Osteoblast (primary cell): ENCODE measurements at regions not wholly inside any gene's neighbourhood (a gene's known extent, or its start where the extent isn't known, plus 50 kb on each side); places are given as distances from the start of the nearest gene placed in this dataset.

Experiments
- DNase-seq: peaks from one replicate; pipeline ENCODE4 v3.0.0; 2011; ENCODE audit warnings: low spot score, mixed read lengths; ENCODE audit not compliant: insufficient read length; ENCODE audit errors: missing footprints
- H2AFZ ChIP-seq: 2 replicates; pipeline ENCODE4 v1.6.0; 2011; ENCODE audit warnings: mild to moderate bottlenecking, low read length
- H3K27ac ChIP-seq: 2 replicates; pipeline ENCODE4 v1.5.1; 2011; ENCODE audit warnings: mild to moderate bottlenecking, low read depth, low read length, moderate library complexity
- H3K27me3 ChIP-seq: 2 replicates; pipeline ENCODE4 v1.6.0; 2012; ENCODE audit warnings: mild to moderate bottlenecking, control low read depth, inconsistent platforms, low read length, moderate library complexity; ENCODE audit not compliant: insufficient read depth
- H3K36me3 ChIP-seq: 2 replicates; pipeline ENCODE4 v1.5.1; 2011; ENCODE audit warnings: mild to moderate bottlenecking, low read length, control low read depth, moderate library complexity; ENCODE audit not compliant: insufficient read depth
- H3K4me1 ChIP-seq: 2 replicates; pipeline ENCODE4 v1.5.1; 2011; ENCODE audit warnings: mild to moderate bottlenecking, low read length, control low read depth, moderate library complexity; ENCODE audit not compliant: insufficient read depth
- H3K4me2 ChIP-seq: 2 replicates; pipeline ENCODE4 v1.6.0; 2011; ENCODE audit warnings: mild to moderate bottlenecking, low read length; ENCODE audit not compliant: insufficient read depth
- H3K4me3 ChIP-seq: fragments of 200-600 bp; sonication (generic); 3 replicates; pipeline ENCODE4 v1.5.1; 2012; ENCODE audit warnings: mild to moderate bottlenecking, low read length, inconsistent platforms; ENCODE audit not compliant: insufficient read depth
- H3K79me2 ChIP-seq: 2 replicates; pipeline ENCODE4 v1.6.0; 2012; ENCODE audit warnings: mild to moderate bottlenecking, low read length, control low read depth, inconsistent platforms; ENCODE audit not compliant: insufficient read depth
- H3K9me3 ChIP-seq: 2 replicates; pipeline ENCODE4 v1.5.1; 2011; ENCODE audit warnings: low read depth, low read length, control low read depth
- H4K20me1 ChIP-seq: 2 replicates; pipeline ENCODE4 v1.6.0; 2012; ENCODE audit warnings: mild to moderate bottlenecking, low read length, control low read depth; ENCODE audit not compliant: insufficient read depth
- CTCF ChIP-seq: IDR thresholded peaks from 2 replicates; pipeline ENCODE4 v1.5.1; 2011; ENCODE audit warnings: mild to moderate bottlenecking, low read depth, low read length, moderate library complexity; ENCODE audit errors: extremely low read depth

GRCh38 chr5:68708842-68709170 lies 385.0 kb upstream of the SLC30A5 start:
- no peak for DNase-seq
- H3K4me3 ChIP-seq: no peak overlapping the region
- H3K27me3 ChIP-seq: no peaks in the 10 kb centered on the region
- H3K4me1 ChIP-seq: no peaks in the 10 kb centered on the region
- H4K20me1 ChIP-seq: no peaks in the 10 kb centered on the region
- H3K4me2 ChIP-seq: no peak overlapping the region
- TF ChIP-seq CTCF: no peak
- H3K9me3 ChIP-seq: no peaks in the 10 kb centered on the region
- no peak overlapping the region for H2AFZ ChIP-seq
- H3K36me3 ChIP-seq: no peaks in the 10 kb centered on the region
- H3K27ac ChIP-seq: no peak overlapping the region
- no peaks in the 10 kb centered on the region for H3K79me2 ChIP-seq

GRCh38 chr5:68709239-68709638 lies 384.6 kb upstream of the SLC30A5 start:
- no peak for TF ChIP-seq CTCF
- no peak for DNase-seq
- H2AFZ ChIP-seq: no peak overlapping the region

GRCh38 chr5:68710514-68710913 lies 383.3 kb upstream of the SLC30A5 start:
- H3K4me1 ChIP-seq: no peaks in the 10 kb centered on the region
- H3K4me3 ChIP-seq: no peak overlapping the region
- H4K20me1 ChIP-seq: no peaks in the 10 kb centered on the region
- H3K27ac ChIP-seq: no peak overlapping the region
- H3K4me2 ChIP-seq: no peak overlapping the region
- no peaks in the 10 kb centered on the region for H3K27me3 ChIP-seq
- no peaks in the 10 kb centered on the region for H3K36me3 ChIP-seq
- TF ChIP-seq CTCF: no peak
- no peak overlapping the region for H2AFZ ChIP-seq
- DNase-seq: no peak
- no peaks in the 10 kb centered on the region for H3K9me3 ChIP-seq
- H3K79me2 ChIP-seq: no peaks in the 10 kb centered on the region

More at GRCh38 chr5:68709239-68709638, 384.6 kb upstream of the SLC30A5 start:
- Histone ChIP-seq H3K4me2 (no peak overlapping the region), H3K9me3 (no peaks in the 10 kb centered on the region), H3K4me3 (no peak overlapping the region), H3K4me1 (no peaks in the 10 kb centered on the region), H3K36me3 (no peaks in the 10 kb centered on the region), H3K79me2 (no peaks in the 10 kb centered on the region), H3K27me3 (no peaks in the 10 kb centered on the region), H3K27ac (no peak overlapping the region), H4K20me1 (no peaks in the 10 kb centered on the region)

- Histone ChIP-seq H3K79me2 (no peaks in the 10 kb centered on the region), H2AFZ (no peak overlapping the region), H3K27ac (no peak overlapping the region), H4K20me1 (no peaks in the 10 kb centered on the region), H3K9me3 (no peaks in the 10 kb centered on the region), H3K4me1 (no peaks in the 10 kb centered on the region), H3K27me3 (no peaks in the 10 kb centered on the region), H3K36me3 (no peaks in the 10 kb centered on the region), H3K4me3 (no peak overlapping the region), H3K4me2 (no peak overlapping the region)
- TF ChIP-seq CTCF: no peak
- peak; percentile 53 for DNase-seq
Measured at GRCh38 chr5:68711293-68712200, 382.3 kb upstream of the SLC30A5 start.
